ENCODE measurements at regions not wholly inside any gene's neighbourhood (a gene's known extent, or its start where the extent isn't known, plus 50 kb on each side); places are given as distances from the start of the nearest gene placed in this dataset.

DNA sequence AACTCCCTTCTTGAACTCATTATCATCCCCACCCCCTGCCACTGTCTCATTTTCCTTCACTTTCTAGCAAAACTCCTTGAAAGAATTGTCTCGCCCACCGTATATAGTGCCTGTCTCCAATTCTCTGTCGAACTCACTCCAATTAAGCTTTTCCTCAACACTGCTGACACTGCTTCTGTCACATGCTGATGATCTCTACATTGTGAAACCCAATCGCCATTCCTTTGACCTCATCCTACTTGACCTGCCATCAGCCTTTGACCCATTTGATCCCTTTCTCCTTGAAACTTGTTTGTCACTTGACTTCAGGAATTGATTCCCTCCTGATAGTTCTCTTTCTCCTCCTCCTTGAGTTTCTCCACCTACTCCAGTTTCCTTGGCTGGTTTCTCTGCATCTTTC, 54.8 kb downstream of the CCDC71L start:
- Mint-ChIP-seq H3K4me1 (ENCODE audit: low read depth in 2 of 2) (no peaks in the 10 kb centered on the region), H3K27me3 (no peaks in the 10 kb centered on the region), H3K4me3 (no peak overlapping the region), H3K36me3 (ENCODE audit: insufficient read depth) (no peaks in the 10 kb centered on the region), H3K9me3 (no peaks in the 10 kb centered on the region), H3K27ac (no peak overlapping the region)
- DNase-seq (no peak), ATAC-seq (replicated peaks) (no peak)

DNA sequence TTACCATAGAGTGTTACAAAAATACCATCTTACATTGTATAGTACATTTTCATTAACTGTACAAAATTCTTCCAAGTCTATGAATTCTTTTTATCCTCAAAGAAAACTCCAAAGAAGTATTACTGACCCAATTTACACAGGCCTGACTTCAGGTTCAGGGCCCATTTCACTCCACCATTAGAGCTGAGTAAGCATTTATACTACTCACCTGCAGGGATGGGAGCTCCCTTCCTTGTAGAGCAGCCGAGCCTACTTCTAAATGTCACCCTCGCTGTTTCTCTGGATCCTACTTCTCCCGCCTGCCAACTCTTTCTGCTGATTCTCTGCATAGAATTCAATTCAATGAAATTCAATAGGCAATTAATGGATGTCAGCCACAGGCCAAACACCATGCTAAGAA, 56.0 kb downstream of the CCDC71L start:
- DNase-seq (no peak), ATAC-seq (replicated peaks) (no peak)
- Mint-ChIP-seq H3K4me3 (no peak overlapping the region), H3K9me3 (no peaks in the 10 kb centered on the region), H3K27me3 (no peaks in the 10 kb centered on the region), H3K27ac (no peak overlapping the region), H3K36me3 (ENCODE audit: insufficient read depth) (no peaks in the 10 kb centered on the region), H3K4me1 (ENCODE audit: low read depth in 2 of 2) (no peaks in the 10 kb centered on the region)

DNA sequence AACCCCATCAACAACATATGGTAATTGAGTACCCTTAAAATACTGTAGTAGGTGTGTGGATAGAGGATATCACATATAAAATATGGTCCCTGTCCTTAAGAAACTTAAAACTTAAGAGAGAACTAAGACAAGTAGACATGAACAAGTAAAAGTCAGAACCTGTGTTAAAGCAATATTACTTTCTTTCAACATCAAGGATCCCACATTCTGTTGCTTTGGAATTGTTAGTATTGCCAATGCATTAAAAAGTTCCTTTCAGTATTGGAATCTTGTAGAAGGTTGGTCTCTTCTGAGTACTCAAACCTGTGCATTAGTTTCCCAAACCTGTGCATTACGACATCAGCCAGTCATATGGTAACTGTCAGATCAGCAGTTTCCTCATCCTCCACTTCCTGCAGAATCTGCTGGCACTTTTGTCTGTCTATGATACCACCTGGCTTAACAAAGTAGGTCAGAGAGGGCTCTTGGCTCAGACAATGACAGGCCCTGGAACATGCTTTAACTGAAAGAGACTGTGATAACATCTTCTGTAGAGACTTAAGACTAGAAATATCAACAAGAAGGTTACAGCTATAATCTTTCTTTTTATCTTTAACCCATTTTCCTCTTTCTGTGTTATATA, 56.5 kb downstream of the CCDC71L start:
- Mint-ChIP-seq H3K27me3 (no peaks in the 10 kb centered on the region), H3K4me3 (no peak overlapping the region), H3K4me1 (ENCODE audit: low read depth in 2 of 2) (no peaks in the 10 kb centered on the region)

DNA sequence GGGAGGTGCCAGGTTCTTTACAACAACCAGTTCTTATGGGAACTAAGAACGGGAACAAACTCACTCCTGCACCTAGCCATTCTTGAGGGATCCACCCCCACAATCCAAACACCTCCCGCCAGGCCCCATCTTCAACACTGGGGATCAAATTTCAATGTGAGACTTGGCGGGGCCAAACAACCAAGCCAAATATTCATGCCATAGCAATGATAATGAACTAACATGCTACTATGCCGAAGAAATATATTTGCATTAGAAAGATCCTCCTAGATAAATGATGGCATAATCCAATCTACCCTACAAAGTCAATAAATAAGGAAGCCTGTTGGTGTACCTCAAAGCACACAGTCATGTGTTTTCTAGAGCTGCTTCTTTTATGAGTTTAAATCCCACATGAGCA, 57.6 kb downstream of the CCDC71L start:
- DNase-seq (no peak), ATAC-seq (replicated peaks) (no peak)
- Mint-ChIP-seq H3K4me1 (ENCODE audit: low read depth in 2 of 2) (peaks cover 0 to 6% of the 10 kb centered on the region in 2 donors), H3K36me3 (ENCODE audit: insufficient read depth) (no peaks in the 10 kb centered on the region), H3K27me3 (no peaks in the 10 kb centered on the region), H3K9me3 (no peaks in the 10 kb centered on the region), H3K4me3 (no peak overlapping the region), H3K27ac (no peak overlapping the region)

More for the DNA sequence above, 56.5 kb downstream of the CCDC71L start:
- no peaks in the 10 kb centered on the region for H3K9me3 Mint-ChIP-seq
- ATAC-seq (replicated peaks) = peak; percentile 96
- DNase-seq = peak in 2 of 3 experiments; percentile 7 to 15
- no peak overlapping the region for H3K27ac Mint-ChIP-seq
- H3K36me3 Mint-ChIP-seq (ENCODE audit: insufficient read depth) = no peaks in the 10 kb centered on the region

DNA sequence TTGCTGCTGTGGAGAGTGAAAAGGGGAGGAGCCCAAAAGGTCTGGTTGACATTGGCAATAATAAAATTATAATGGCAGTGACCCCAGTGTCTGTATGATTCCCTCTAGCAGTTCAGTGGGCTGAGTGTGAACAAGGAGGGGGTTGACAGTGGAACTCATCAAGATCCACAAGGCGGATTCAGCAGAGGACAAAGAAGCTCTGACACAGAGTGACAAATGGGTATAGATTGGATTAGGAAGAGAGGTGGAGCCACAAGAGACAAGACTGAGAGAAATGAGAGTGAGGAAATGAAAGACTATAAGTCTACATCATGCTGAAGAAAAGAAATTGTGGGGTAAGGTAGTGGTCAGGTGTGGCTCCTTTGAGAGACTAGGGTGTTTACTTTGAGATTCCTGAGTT, 58.9 kb downstream of the CCDC71L start:
- H3K4me1 Mint-ChIP-seq (ENCODE audit: low read depth in 2 of 2) = peaks cover 0 to 6% of the 10 kb centered on the region in 2 donors
- no peaks in the 10 kb centered on the region for H3K9me3 Mint-ChIP-seq
- H3K27ac Mint-ChIP-seq = no peak overlapping the region
- H3K4me3 Mint-ChIP-seq = no peak overlapping the region
- DNase-seq (no peak), ATAC-seq (replicated peaks) (no peak)
- H3K36me3 Mint-ChIP-seq (ENCODE audit: insufficient read depth) = no peaks in the 10 kb centered on the region
- no peaks in the 10 kb centered on the region for H3K27me3 Mint-ChIP-seq

DNA sequence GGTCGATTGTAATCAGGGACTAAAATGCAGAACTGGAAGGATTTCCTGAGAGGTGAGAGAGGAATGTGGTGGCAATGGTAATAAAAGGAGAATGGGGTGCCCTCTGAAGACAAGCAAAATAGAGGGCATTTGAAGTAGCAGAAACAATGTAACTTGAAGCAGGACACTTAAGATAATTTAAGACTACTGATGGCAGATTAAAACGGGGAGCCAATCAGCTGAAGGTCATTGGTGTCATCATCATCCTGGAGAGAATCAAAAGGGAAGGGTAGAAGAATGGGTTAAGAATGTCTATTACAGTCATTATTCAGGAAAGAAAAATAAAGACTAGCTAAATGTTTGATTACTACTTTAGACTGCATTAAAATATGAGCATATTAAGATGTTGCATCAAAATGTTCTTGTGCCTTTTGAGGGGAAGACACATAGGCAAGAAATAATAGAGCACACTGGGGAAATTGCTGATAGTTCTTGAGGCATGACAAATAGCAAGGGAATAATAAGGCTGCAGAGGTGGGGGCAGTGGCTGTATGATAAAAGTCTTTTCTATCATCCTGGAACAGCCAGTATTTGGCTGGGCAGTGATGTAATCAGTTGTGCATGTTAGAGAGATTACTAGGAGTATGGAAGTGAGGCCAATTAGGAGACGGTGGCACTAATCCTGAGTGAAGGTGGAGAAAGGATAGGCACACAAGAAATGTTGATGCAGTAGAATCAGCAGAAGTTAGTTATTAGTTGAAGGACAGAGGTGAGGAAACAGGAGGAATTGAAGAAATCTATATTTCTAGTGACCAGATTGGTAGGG, 60.2 kb downstream of the CCDC71L start:
- Mint-ChIP-seq H3K27ac (no peak overlapping the region), H3K4me1 (ENCODE audit: low read depth in 2 of 2) (peaks cover 0 to 6% of the 10 kb centered on the region in 2 donors), H3K4me3 (no peak overlapping the region), H3K27me3 (peaks cover 0 to 5% of the 10 kb centered on the region in 2 donors), H3K36me3 (ENCODE audit: insufficient read depth) (no peaks in the 10 kb centered on the region), H3K9me3 (no peaks in the 10 kb centered on the region)
- DNase-seq (no peak), ATAC-seq (replicated peaks) (no peak)

DNA sequence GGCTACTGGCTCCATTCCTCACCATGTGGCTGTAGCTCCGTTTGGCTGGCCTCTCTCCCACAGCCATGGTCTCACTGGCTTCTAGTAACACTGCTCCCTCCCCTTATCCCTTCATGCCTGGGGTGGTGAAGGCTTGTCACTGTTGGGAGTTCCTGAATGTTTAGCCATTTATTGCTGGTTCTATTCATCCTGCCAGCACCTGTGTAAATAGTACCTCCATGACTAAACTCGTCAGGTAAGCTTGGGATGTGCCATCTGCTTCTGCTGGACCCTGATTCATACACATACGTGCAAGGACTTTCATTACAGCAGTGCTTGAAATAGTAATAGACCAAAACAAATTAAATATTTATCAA, 61.6 kb downstream of the CCDC71L start:
- H3K4me1 Mint-ChIP-seq (ENCODE audit: low read depth in 2 of 2) = peaks cover 0 to 6% of the 10 kb centered on the region in 2 donors
- DNase-seq (no peak), ATAC-seq (replicated peaks) (no peak)
- no peaks in the 10 kb centered on the region for H3K36me3 Mint-ChIP-seq (ENCODE audit: insufficient read depth)
- H3K9me3 Mint-ChIP-seq = no peaks in the 10 kb centered on the region
- no peak overlapping the region for H3K27ac Mint-ChIP-seq
- H3K4me3 Mint-ChIP-seq = no peak overlapping the region
- peaks cover 0 to 10% of the 10 kb centered on the region in 2 donors for H3K27me3 Mint-ChIP-seq

DNA sequence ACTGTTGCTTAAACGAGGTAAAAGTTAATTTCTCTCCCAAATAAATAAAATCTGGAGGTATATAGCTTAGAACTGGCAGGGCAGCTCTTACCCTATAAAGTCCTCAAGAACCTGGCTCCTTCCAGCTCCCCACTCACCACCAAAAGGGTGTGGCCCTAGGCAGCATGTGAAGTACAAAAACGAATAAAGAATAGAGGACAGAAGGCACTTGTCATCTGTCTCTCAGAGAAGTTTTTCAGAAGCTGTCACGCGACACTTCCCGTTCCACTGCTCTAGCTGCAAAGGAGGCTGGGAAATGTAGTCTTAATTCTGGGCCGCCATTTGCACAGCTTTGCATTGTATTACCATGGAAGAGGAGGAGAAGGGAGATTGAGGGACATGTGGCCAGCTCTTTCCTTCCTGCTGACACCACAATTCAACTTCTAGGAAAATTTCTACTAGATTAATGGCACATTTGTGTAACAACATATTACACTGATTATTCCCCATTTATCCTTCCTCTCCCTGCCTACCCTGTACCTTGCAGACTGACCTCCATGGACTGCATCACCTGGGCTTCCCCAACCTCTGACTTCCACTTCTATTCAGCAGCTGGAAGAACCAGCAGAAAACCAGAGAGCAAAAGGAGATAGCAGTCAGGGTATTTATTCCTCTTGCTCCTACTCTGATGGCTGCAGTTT, 62.2 kb downstream of the CCDC71L start:
- H3K27me3 Mint-ChIP-seq = peaks cover 0 to 10% of the 10 kb centered on the region in 2 donors

DNA sequence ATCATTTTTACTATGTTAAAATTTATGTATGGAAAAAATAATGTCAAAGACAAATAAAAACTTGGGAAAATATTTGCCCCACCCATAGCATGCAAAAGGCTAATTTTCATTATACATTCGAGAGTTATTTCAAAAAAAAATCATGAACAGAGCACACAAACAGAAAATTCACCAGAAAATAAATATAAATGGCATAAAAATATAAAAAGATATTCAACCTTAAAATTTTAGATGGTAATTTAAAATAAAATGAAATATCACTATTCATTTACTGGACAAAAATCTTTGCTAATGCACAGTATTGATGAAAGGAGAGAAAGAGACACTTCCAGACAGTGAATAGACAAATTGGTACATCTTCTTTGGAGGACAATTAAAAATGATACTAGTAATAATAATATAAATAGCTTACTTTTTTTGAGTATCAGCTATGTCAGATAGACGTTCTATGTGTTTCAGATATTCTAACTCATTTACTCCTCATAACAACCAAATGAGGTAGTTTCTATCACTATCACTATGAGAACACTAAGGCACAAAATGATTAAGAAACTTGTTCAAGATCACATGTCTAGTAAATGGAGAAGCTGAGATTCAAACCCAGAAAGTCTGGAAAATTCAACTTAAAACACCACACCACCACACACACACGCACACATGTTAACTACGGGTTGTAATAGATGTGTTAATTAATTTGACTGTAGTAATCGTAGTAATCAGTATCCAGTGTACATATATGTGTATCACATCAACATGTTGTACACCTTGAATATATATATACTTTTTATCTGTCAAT, 63.0 kb downstream of the CCDC71L start:
- no peaks in the 10 kb centered on the region for H3K9me3 Mint-ChIP-seq
- H3K4me1 Mint-ChIP-seq (ENCODE audit: low read depth in 2 of 2) = peaks cover 0 to 6% of the 10 kb centered on the region in 2 donors
- peaks cover 4 to 16% of the 10 kb centered on the region in 2 donors for H3K27me3 Mint-ChIP-seq
- no peaks in the 10 kb centered on the region for H3K36me3 Mint-ChIP-seq (ENCODE audit: insufficient read depth)
- H3K4me3 Mint-ChIP-seq = no peak overlapping the region
- ATAC-seq (replicated peaks) (no peak), DNase-seq (no peak)
- no peak overlapping the region for H3K27ac Mint-ChIP-seq

More for the DNA sequence above, 62.2 kb downstream of the CCDC71L start:
- Mint-ChIP-seq H3K27ac (no peak overlapping the region), H3K36me3 (ENCODE audit: insufficient read depth) (no peaks in the 10 kb centered on the region), H3K4me3 (peak overlapping the region in 1 of 2 donors; percentile 15), H3K9me3 (no peaks in the 10 kb centered on the region), H3K4me1 (ENCODE audit: low read depth in 2 of 2) (peaks cover 0 to 6% of the 10 kb centered on the region in 2 donors)
- DNase-seq (peak; percentile 53 to 55 (median 54)), ATAC-seq (replicated peaks) (peak; percentile 99)

DNA sequence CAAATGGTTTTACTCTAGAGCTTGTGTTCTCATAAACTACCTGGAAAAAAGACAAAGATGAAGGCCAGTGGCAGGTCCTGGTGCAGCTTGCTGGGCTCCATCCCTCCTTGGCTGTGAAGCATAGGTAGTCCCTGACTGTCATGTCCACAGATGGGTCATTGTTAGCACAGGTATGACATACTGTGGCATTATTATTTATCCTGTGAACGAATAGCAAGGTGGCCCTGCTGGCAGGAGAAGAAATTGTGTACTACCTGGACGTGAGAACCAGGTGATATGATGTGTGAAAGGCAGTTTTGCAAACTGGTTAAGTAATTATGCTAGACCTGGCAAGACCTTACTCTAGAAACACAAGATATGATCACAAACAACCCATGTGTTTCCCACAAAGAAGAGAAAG, 63.9 kb downstream of the CCDC71L start:
- Mint-ChIP-seq H3K27ac (no peak overlapping the region), H3K9me3 (no peaks in the 10 kb centered on the region), H3K27me3 (peaks cover 7 to 21% of the 10 kb centered on the region in 2 donors), H3K4me3 (no peak overlapping the region), H3K4me1 (ENCODE audit: low read depth in 2 of 2) (peaks cover 0 to 6% of the 10 kb centered on the region in 2 donors), H3K36me3 (ENCODE audit: insufficient read depth) (no peaks in the 10 kb centered on the region)
- DNase-seq = no peak
- no peak for ATAC-seq (replicated peaks)

DNA sequence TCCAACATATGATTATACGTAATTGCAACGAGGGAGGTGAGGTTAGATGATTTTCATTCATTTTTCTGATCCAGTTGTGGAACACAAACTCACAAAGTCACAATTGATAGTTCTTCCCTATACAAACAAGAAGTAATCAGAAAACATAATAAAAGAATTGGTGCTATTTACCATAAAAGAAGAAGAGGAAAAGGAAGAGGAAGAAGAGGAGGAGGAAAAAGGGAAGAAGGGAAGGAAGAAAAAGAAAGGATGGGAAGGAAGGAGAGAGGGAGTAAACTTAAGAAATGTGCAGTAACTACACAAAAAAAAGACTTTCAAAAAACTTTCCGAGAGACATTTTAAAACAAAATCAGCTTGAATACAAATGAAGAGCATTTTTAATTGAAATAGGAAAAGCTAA, 65.0 kb downstream of the CCDC71L start:
- peaks cover 7 to 28% of the 10 kb centered on the region in 2 donors for H3K27me3 Mint-ChIP-seq
- no peaks in the 10 kb centered on the region for H3K36me3 Mint-ChIP-seq (ENCODE audit: insufficient read depth)
- H3K4me1 Mint-ChIP-seq (ENCODE audit: low read depth in 2 of 2) = peaks cover 0 to 6% of the 10 kb centered on the region in 2 donors
- H3K27ac Mint-ChIP-seq = no peak overlapping the region
- ATAC-seq (replicated peaks) (no peak), DNase-seq (no peak)
- H3K4me3 Mint-ChIP-seq = no peak overlapping the region
- H3K9me3 Mint-ChIP-seq = no peaks in the 10 kb centered on the region

DNA sequence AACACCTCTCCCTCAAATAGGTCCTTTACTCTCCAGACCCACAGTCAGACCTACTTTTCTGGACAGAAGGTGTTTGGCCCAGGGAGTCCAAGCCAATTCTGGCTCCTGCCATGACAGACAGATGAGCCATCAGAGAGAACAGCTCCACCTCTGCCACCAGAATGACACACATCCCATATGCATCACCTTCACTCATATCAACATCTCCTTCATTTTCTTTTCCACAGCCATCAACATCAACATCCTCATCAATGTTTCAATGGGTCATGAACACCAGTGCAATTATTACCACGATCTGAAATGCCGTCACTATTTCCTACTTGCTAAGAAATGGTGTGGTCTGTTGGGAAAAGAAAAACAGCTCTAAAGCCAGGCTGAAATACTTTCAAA, 67.9 kb downstream of the CCDC71L start:
- no peak for ATAC-seq (replicated peaks)
- no peaks in the 10 kb centered on the region for H3K9me3 Mint-ChIP-seq

More for the DNA sequence above, 67.9 kb downstream of the CCDC71L start:
- peaks cover 26 to 52% of the 10 kb centered on the region in 2 donors for H3K27me3 Mint-ChIP-seq
- H3K27ac Mint-ChIP-seq = no peak overlapping the region
- DNase-seq = no peak
- H3K36me3 Mint-ChIP-seq (ENCODE audit: insufficient read depth) = no peaks in the 10 kb centered on the region
- no peaks in the 10 kb centered on the region for H3K4me1 Mint-ChIP-seq (ENCODE audit: low read depth in 2 of 2)
- H3K4me3 Mint-ChIP-seq = no peak overlapping the region

Measured in effector memory CD8-positive, alpha-beta T cell (primary cell).